Keratinocyte (primary cell): ENCODE measurements at regions not wholly inside any gene's neighbourhood (a gene's known extent, or its start where the extent isn't known, plus 50 kb on each side); places are given as distances from the start of the nearest gene placed in this dataset.

Source experiments
- EZH2 ChIP-seq: IDR thresholded peaks from one replicate; pipeline ENCODE4 v1.6.1; 2012; ENCODE audit warnings: inconsistent platforms, mild to moderate bottlenecking, low read length, moderate library complexity
- TF ChIP-seq, protein P1 (sequence below), 3 experiments: IDR thresholded peaks in 1 of 3; conservative IDR thresholded peaks in 1 of 3; optimal IDR thresholded peaks in 1 of 3; 2 replicates in 2 of 3; 3 replicates in 1 of 3; pipeline versions ENCODE3 to v1.5.1; 2011; ENCODE audit warnings: low read length in 3 of 3, mild to moderate bottlenecking in 3 of 3, moderate library complexity in 2 of 3, control low read depth in 1 of 3, inconsistent platforms in 1 of 3; ENCODE audit not compliant: insufficient read depth in 2 of 3; ENCODE audit errors: extremely low read depth in 1 of 3

DNA sequence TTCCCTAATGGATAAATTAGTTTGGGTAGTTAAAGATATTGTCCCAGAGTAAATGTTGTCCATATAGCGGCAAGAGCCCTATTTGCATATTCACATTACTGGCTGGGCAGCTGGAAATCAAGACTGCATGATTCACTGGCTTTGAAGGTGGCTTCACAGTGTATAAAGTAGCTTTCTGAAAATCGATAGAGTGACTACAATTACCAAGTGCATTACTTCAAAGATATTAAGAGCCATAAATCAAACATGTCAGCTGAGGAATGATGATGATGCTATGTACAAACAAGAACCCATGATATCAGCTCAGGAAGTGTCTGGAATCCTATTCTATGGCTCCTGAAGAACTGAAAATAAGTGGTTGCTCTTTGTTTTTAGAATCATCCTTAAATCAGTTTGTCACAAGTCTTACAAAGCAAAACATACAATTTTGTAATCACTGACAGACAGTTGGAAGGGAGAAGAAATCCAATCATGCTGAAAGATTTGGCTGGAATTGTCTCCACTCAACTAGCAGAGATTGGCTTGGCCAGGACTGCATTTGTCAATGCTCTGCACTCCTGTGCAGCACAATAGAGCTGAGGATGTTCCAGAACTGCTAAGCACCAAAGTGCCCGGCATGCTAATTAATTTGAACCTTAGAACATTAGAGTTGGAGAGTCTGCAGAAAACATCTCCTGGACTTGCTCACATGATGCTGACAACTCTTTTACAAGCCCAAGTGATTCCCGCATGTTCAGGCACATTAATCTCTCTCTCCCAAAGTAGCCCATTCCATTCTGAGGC, 77.9 kb upstream of the B3GAT2 start:
- TF ChIP-seq, protein P1, sequence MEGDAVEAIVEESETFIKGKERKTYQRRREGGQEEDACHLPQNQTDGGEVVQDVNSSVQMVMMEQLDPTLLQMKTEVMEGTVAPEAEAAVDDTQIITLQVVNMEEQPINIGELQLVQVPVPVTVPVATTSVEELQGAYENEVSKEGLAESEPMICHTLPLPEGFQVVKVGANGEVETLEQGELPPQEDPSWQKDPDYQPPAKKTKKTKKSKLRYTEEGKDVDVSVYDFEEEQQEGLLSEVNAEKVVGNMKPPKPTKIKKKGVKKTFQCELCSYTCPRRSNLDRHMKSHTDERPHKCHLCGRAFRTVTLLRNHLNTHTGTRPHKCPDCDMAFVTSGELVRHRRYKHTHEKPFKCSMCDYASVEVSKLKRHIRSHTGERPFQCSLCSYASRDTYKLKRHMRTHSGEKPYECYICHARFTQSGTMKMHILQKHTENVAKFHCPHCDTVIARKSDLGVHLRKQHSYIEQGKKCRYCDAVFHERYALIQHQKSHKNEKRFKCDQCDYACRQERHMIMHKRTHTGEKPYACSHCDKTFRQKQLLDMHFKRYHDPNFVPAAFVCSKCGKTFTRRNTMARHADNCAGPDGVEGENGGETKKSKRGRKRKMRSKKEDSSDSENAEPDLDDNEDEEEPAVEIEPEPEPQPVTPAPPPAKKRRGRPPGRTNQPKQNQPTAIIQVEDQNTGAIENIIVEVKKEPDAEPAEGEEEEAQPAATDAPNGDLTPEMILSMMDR (optimal IDR thresholded peaks at IDR 0.05 in 1 of 3, IDR thresholded peaks at IDR 0.05 in 1 of 3, conservative IDR thresholded peaks at IDR 0.05 in 1 of 3; ENCODE audit: extremely low read depth in 1 of 3, insufficient read depth in 2 of 3, low read length in 3 of 3) = no peak
- no peak for TF ChIP-seq EZH2
